Endothelial cell (in vitro differentiated cells): ENCODE measurements at regions not wholly inside any gene's neighbourhood (a gene's known extent, or its start where the extent isn't known, plus 50 kb on each side); places are given as distances from the start of the nearest gene placed in this dataset.

Experiments used
- DNase-seq: peaks from one replicate; pipeline ENCODE4 v3.0.0; 2021; ENCODE audit warnings: low spot score
- H3K27ac Mint-ChIP-seq: one replicate; pipeline ENCODE4 v1.8.0; 2021; ENCODE audit warnings: mixed read lengths, inconsistent platforms; ENCODE audit not compliant: unreplicated experiment
- H3K27me3 Mint-ChIP-seq: one replicate; pipeline ENCODE4 v1.8.0; 2021; ENCODE audit warnings: mild to moderate bottlenecking, moderate library complexity, mixed read lengths, inconsistent platforms; ENCODE audit not compliant: unreplicated experiment
- H3K36me3 Mint-ChIP-seq: one replicate; pipeline ENCODE4 v1.8.0; 2021; ENCODE audit warnings: mild to moderate bottlenecking, low read depth, mixed read lengths, inconsistent platforms; ENCODE audit not compliant: unreplicated experiment
- H3K4me1 Mint-ChIP-seq: one replicate; pipeline ENCODE4 v1.8.0; 2021; ENCODE audit warnings: mild to moderate bottlenecking, mixed read lengths, inconsistent platforms; ENCODE audit not compliant: unreplicated experiment
- H3K4me3 Mint-ChIP-seq: one replicate; pipeline ENCODE4 v1.8.0; 2021; ENCODE audit warnings: mild to moderate bottlenecking, mixed read lengths, inconsistent platforms; ENCODE audit not compliant: unreplicated experiment
- H3K9me3 Mint-ChIP-seq: one replicate; pipeline ENCODE4 v1.8.0; 2021; ENCODE audit warnings: mixed read lengths, inconsistent platforms; ENCODE audit not compliant: unreplicated experiment
- CTCF ChIP-seq: fragments of 200-600 bp; sonication (generic); IDR thresholded peaks from one replicate; pipeline ENCODE4 v1.5.0; 2021; ENCODE audit warnings: antibody characterized with exemption; ENCODE audit not compliant: unreplicated experiment

- H3K27me3 Mint-ChIP-seq: no peaks in the 10 kb centered on the region
- DNase-seq: no peak
- no peaks in the 10 kb centered on the region for H3K4me1 Mint-ChIP-seq
- H3K36me3 Mint-ChIP-seq: no peaks in the 10 kb centered on the region
- H3K27ac Mint-ChIP-seq: no peak overlapping the region
- no peak for TF ChIP-seq CTCF
- H3K9me3 Mint-ChIP-seq: peaks cover 50% of the 10 kb centered on the region
- no peak overlapping the region for H3K4me3 Mint-ChIP-seq
Observed at GRCh38 chr12:126262829-126263228, 1197.6 kb downstream of the AACS start.

GRCh38 chr12:126268222-126268621 lies 1203.0 kb downstream of the AACS start:
- DNase-seq: no peak
- H3K4me1 Mint-ChIP-seq: no peaks in the 10 kb centered on the region
- no peak overlapping the region for H3K4me3 Mint-ChIP-seq
- no peak overlapping the region for H3K27ac Mint-ChIP-seq
- H3K36me3 Mint-ChIP-seq: no peaks in the 10 kb centered on the region
- peaks cover 6% of the 10 kb centered on the region for H3K27me3 Mint-ChIP-seq
- no peak for TF ChIP-seq CTCF
- peaks cover 65% of the 10 kb centered on the region for H3K9me3 Mint-ChIP-seq

- no peak for DNase-seq
- Mint-ChIP-seq H3K27me3 (peaks cover 6% of the 10 kb centered on the region), H3K9me3 (peaks cover 57% of the 10 kb centered on the region), H3K36me3 (no peaks in the 10 kb centered on the region), H3K27ac (no peak overlapping the region), H3K4me1 (no peaks in the 10 kb centered on the region), H3K4me3 (no peak overlapping the region)
- no peak for TF ChIP-seq CTCF
Observed at GRCh38 chr12:126271159-126271558, 1205.9 kb downstream of the AACS start.

GRCh38 chr12:126282691-126283090 lies 1217.5 kb downstream of the AACS start:
- Mint-ChIP-seq H3K9me3 (peaks cover 22% of the 10 kb centered on the region), H3K27ac (no peak overlapping the region), H3K4me3 (no peak overlapping the region), H3K36me3 (peaks cover 2% of the 10 kb centered on the region), H3K4me1 (no peaks in the 10 kb centered on the region), H3K27me3 (peaks cover 4% of the 10 kb centered on the region)
- no peak for DNase-seq
- TF ChIP-seq CTCF: no peak

- no peak for DNase-seq
- Mint-ChIP-seq H3K9me3 (peaks cover 28% of the 10 kb centered on the region), H3K36me3 (no peaks in the 10 kb centered on the region), H3K4me1 (no peaks in the 10 kb centered on the region), H3K27ac (no peak overlapping the region), H3K4me3 (no peak overlapping the region), H3K27me3 (peaks cover 2% of the 10 kb centered on the region)
- TF ChIP-seq CTCF: no peak
Observed at GRCh38 chr12:126286203-126286602, 1221.0 kb downstream of the AACS start.
